CD4-positive, alpha-beta T cell treated with Interleukin-21 for 1 hour (primary cell): ENCODE measurements at regions not wholly inside any gene's neighbourhood (a gene's known extent, or its start where the extent isn't known, plus 50 kb on each side); places are given as distances from the start of the nearest gene placed in this dataset.

Source experiments
- DNase-seq: peaks from one replicate; pipeline ENCODE4 v3.0.0-alpha.2; 2020

- DNase-seq, result no peak
Measured at GRCh38 chr1:232225336-232226131, 404.4 kb downstream of the SIPA1L2 start.

- DNase-seq, result no peak
Measured at GRCh38 chr1:232223887-232224286, 406.0 kb downstream of the SIPA1L2 start.

- DNase-seq, result no peak
Measured at GRCh38 chr1:232223183-232223708, 406.7 kb downstream of the SIPA1L2 start.

- DNase-seq, result no peak
Measured at GRCh38 chr1:232222614-232223013, 407.3 kb downstream of the SIPA1L2 start.

GRCh38 chr1:232221802-232222499, 408.0 kb downstream of the SIPA1L2 start:
- no peak for DNase-seq

- DNase-seq, result no peak
Measured at GRCh38 chr1:232218955-232219865, 410.7 kb downstream of the SIPA1L2 start.

GRCh38 chr1:232213928-232214327, 416.0 kb downstream of the SIPA1L2 start:
- no peak for DNase-seq

- DNase-seq, result no peak
Measured at GRCh38 chr1:232212253-232212652, 417.7 kb downstream of the SIPA1L2 start.

- DNase-seq, result no peak
Measured at GRCh38 chr1:232211149-232211548, 418.8 kb downstream of the SIPA1L2 start.

- DNase-seq, result no peak
Measured at GRCh38 chr1:232209357-232209756, 420.6 kb downstream of the SIPA1L2 start.

- no peak for DNase-seq
Measured at GRCh38 chr1:232207073-232207866, 422.7 kb downstream of the SIPA1L2 start.

- DNase-seq, result no peak
Measured at GRCh38 chr1:232204269-232204668, 425.7 kb downstream of the SIPA1L2 start.

GRCh38 chr1:232201024-232201423, 428.9 kb downstream of the SIPA1L2 start:
- no peak for DNase-seq

- no peak for DNase-seq
Measured at GRCh38 chr1:232196042-232196441, 433.9 kb downstream of the SIPA1L2 start.

- no peak for DNase-seq
Measured at GRCh38 chr1:232194424-232194823, 435.5 kb downstream of the SIPA1L2 start.

- DNase-seq, result no peak
Measured at GRCh38 chr1:232193451-232193783, 436.5 kb downstream of the SIPA1L2 start.

GRCh38 chr1:232192781-232193450, 437.0 kb downstream of the SIPA1L2 start:
- DNase-seq, result no peak

- DNase-seq, result no peak
Measured at GRCh38 chr1:232191560-232191959, 438.4 kb downstream of the SIPA1L2 start.

- DNase-seq, result no peak
Measured at GRCh38 chr1:232188318-232188717, 441.6 kb downstream of the SIPA1L2 start.

GRCh38 chr1:232186931-232187330, 443.0 kb downstream of the SIPA1L2 start:
- no peak for DNase-seq
